BJ (cell line): ENCODE measurements at regions not wholly inside any gene's neighbourhood (a gene's known extent, or its start where the extent isn't known, plus 50 kb on each side); places are given as distances from the start of the nearest gene placed in this dataset.
A peak's percentile ranks its signal among the peaks of the same experiment; 100 is the strongest.

Source experiments
- CTCF ChIA-PET: fragments of 350-600 bp; formaldehyde crosslinking; extraction: SDS; loops from one replicate; lab custom pipeline; 2021; ENCODE audit warnings: antibody characterized with exemption, inconsistent platforms; lab: Yijun Ruan, JAX
- POLR2A ChIA-PET: fragments of 300-600 bp; sonication (Branson Sonifier 250); formaldehyde crosslinking; extraction: SDS; loops from one replicate; lab custom pipeline; 2021; ENCODE audit warnings: antibody characterized with exemption; lab: Charles Lee
- DNase-seq: peaks from one replicate; pipeline ENCODE4 v3.0.0-alpha.2; 2011; ENCODE audit warnings: low read depth
- H3K27me3 ChIP-seq: 2 replicates; pipeline ENCODE4 v1.6.0; 2011; ENCODE audit warnings: low read length; ENCODE audit not compliant: control insufficient read depth, insufficient read depth
- H3K36me3 ChIP-seq: 2 replicates; pipeline ENCODE4 v1.5.1; 2011; ENCODE audit warnings: low read length; ENCODE audit not compliant: control insufficient read depth, insufficient read depth
- H3K4me3 ChIP-seq: 2 replicates; pipeline ENCODE4 v1.5.1; 2011; ENCODE audit warnings: low read depth, mild to moderate bottlenecking, control low read depth, low read length
- CTCF ChIP-seq: IDR thresholded peaks from 2 replicates; pipeline ENCODE4 v1.5.1; 2011; ENCODE audit warnings: low read depth, mild to moderate bottlenecking, control low read depth, inconsistent platforms, low read length, moderate library complexity; ENCODE audit not compliant: insufficient read depth

- Histone ChIP-seq H3K4me3 (no peak overlapping the region), H3K27me3 (no peaks in the 10 kb centered on the region), H3K36me3 (no peaks in the 10 kb centered on the region)
- ChIA-PET CTCF (no interaction called here), POLR2A (no interaction called here)
- no peak for DNase-seq
- no peak for TF ChIP-seq CTCF
These were observed 394.0 kb downstream of the ZNF521 start for GRCh38 chr18:24958001-24958400.

- H3K4me3 ChIP-seq: no peak overlapping the region
- POLR2A ChIA-PET: no interaction called here
- CTCF ChIA-PET: no interaction called here
- no peaks in the 10 kb centered on the region for H3K27me3 ChIP-seq
- H3K36me3 ChIP-seq: no peaks in the 10 kb centered on the region
- no peak for TF ChIP-seq CTCF
- no peak for DNase-seq
These were observed 392.9 kb downstream of the ZNF521 start for GRCh38 chr18:24959051-24959476.

- POLR2A ChIA-PET: no interaction called here
- no peak for DNase-seq
These were observed 387.8 kb downstream of the ZNF521 start for GRCh38 chr18:24964216-24964615.

GRCh38 chr18:24968238-24968775 lies 383.7 kb downstream of the ZNF521 start:
- Histone ChIP-seq H3K4me3 (no peak overlapping the region), H3K27me3 (no peaks in the 10 kb centered on the region), H3K36me3 (no peaks in the 10 kb centered on the region)
- ChIA-PET POLR2A (no interaction called here), CTCF (no interaction called here)
- TF ChIP-seq CTCF: no peak
- DNase-seq: peak; percentile 63

More at GRCh38 chr18:24964216-24964615, 387.8 kb downstream of the ZNF521 start:
- no peak for TF ChIP-seq CTCF
- Histone ChIP-seq H3K4me3 (no peak overlapping the region), H3K27me3 (no peaks in the 10 kb centered on the region), H3K36me3 (no peaks in the 10 kb centered on the region)
- CTCF ChIA-PET: no interaction called here

GRCh38 chr18:24972577-24972976 lies 379.4 kb downstream of the ZNF521 start:
- Histone ChIP-seq H3K27me3 (no peaks in the 10 kb centered on the region), H3K4me3 (no peak overlapping the region), H3K36me3 (no peaks in the 10 kb centered on the region)
- no peak for DNase-seq
- TF ChIP-seq CTCF: no peak
- ChIA-PET CTCF (no interaction called here), POLR2A (interaction anchor here (0.6 kb wide), 1 partner anchor 11 kb away, joined by 12 read pairs; no protein-coding TSS in a partner anchor)
